CD4-positive, alpha-beta T cell treated with Interleukin-6 for 4 hours (primary cell): ENCODE measurements at regions not wholly inside any gene's neighbourhood (a gene's known extent, or its start where the extent isn't known, plus 50 kb on each side); places are given as distances from the start of the nearest gene placed in this dataset.

ENCODE experiments used
- DNase-seq: peaks from one replicate; pipeline ENCODE4 v3.0.0-alpha.2; 2020; ENCODE audit warnings: mixed read lengths

GRCh38 chr16:80066805-80067580 lies 466.5 kb upstream of the MAF start:
- no peak for DNase-seq

DNA sequence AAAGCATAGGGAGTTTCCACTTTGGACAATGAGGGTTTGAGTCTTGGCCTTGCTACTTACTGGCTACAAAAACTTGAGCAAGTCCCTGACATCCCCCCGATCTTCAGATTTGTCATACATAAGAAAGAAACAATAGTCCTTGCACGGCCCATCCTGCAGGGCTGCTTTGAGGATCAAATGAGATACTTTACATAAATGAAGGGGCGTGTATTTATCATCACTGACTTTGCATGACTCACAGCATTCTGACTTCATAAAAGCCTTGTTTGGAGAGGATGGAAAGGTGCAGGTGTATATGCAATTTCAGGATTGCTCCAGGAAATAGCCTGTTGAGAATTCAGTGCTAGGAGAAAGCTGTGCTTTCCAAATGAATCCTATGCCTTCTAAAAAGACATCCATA lies 465.0 kb upstream of the MAF start:
- DNase-seq = no peak

DNA sequence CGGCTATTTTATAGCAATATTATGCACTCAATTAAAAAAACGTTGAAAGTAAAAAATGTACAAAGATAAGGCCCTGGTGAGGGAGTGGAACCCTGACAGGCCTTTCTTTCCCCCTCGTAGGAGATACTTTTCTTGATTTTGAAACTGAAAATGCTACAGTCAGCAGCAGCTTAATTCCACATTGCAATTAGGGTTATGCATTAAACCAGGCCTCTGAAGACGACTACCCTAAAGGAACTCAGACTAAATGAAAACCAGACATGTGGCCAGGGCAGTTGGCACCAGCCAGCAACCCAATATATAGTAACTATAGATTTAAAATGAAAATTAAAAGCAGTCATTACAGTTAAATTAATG lies 463.2 kb upstream of the MAF start:
- no peak for DNase-seq

- no peak for DNase-seq
These were observed 462.6 kb upstream of the MAF start for GRCh38 chr16:80063031-80063712.

- no peak for DNase-seq
These were observed 462.0 kb upstream of the MAF start for GRCh38 chr16:80062361-80063030.

DNA sequence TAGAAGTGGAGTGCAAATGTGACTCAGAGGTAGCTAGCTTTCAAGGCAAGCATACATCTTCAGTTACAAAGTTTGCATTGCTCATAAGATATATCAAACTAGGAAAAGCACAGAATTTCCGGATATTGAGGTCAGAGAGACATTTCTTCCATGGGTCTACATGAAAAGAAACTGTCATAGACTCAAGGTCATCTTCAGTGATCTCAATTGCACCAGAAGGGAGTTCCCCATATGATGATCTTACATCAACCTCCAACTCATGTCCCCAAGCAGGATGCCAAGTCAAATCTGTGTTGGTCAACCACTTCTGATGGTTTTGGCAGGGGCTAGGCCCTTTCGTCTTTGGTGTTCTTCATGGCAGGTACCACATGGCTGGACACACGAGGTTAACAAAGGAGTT lies 459.9 kb upstream of the MAF start:
- DNase-seq = no peak

DNA sequence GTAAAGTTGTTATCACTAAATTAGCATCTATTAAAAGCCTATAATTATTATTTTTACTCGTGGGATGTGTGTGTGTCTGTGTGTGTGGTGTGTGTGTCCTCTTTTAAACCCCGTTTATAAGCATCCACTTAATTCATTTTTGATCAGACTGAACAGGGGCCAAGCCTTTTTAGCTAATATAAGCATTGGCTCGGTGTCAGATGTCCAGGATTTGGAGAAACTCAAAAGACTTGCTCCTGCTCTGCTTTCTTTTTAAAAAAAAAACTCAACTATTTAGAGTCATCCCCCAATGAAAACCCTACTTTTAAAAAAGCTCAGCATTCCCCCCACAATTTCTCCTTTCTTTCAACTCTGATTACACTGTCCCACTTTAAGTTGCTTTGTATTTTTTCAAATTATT lies 459.3 kb upstream of the MAF start:
- DNase-seq = no peak

DNA sequence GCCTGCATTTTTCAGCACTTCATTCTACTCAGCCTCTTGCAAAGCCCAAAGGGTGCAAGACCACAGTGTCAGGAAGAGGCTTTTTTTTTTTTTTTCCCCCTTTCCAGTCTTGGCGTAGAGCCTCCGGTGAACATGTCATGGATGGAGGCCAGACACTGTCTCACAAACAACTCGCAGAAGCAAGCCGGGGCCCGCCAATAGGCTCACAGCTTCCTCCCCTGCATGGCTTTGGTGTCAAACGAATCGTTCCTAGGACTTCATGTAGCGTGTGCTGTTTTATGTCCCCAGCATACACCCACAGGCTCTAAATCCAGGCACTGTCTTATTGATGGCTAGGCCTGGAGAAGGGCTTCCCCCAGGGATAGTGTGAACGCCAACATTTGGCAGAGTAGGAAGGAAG lies 457.7 kb upstream of the MAF start:
- DNase-seq = no peak

DNA sequence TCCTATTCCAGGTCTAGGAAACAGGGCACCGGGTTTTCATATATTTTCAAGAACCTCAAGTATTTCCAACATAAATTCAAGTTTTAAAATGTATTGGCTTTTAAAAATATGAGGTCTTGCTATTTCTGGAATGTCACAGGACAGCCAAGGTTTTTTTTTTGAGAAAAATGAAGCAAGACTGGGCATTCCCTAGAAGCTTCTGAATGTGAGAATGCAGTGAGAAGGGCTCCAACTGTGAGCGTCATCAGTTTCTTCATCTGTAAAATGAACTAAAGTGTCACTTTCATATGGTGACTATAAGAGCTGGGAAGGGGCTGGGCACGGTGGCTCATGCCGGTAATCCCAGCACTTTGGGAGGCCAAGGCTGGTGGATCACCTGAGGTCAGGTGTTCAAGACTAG lies 455.8 kb upstream of the MAF start:
- no peak for DNase-seq

DNA sequence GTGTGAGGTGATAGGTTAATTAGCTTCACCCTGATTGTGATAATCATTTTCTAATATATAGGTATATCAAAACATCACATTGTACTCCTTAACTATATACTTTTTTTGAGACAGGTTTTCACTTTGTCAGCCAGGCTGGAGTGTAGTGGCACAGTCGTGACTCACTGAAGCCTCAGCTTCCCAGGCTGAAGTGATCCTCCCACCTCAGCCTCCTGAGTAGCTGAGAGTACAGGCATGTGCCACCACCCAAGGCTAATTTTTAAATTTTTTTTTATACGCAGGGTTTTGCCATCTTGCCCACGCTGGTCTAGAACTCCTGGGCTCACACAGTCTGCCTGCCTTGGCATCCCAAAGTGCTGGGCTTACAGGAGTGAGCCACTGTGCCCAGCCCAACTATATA lies 455.3 kb upstream of the MAF start:
- DNase-seq = no peak

DNA sequence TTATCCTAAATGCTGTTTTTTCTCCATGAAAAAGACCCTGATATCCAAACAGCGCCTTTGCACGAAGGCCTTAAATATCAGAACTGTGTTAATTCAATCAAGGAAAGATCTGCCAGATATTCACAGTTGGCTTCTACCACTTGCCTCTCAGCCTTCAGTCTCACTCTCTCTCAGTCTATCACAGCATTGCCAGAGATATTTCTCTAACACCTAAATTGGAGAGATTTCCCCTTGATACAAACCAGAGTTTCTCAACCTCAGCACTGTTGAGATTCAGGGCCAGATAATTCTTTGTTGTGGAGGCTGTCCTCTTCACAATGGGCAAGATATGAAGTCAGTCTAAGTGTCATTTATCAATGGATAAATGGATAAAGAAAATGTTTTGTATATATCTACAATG lies 454.1 kb upstream of the MAF start:
- no peak for DNase-seq

- no peak for DNase-seq
These were observed 450.5 kb upstream of the MAF start for GRCh38 chr16:80051040-80051439.

GRCh38 chr16:80048250-80048649 lies 447.7 kb upstream of the MAF start:
- no peak for DNase-seq

DNA sequence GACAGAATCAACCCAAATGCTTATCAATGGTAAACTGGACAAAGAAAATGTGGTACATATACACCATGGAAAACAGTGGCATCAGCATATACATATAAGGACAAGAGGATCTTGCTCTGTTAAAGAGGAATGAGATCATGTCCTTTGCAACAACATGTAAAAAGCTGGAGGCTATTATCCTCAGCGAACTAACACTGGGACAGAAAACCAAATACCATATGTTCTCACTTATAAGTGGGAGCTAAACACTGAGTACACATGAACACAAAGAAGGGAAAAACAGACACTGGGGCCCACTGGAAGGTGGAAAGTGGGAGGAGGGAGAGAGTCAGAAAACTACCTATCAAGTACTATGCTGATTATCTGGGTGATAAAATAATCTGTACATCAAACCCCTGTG lies 447.3 kb upstream of the MAF start:
- no peak for DNase-seq

DNA sequence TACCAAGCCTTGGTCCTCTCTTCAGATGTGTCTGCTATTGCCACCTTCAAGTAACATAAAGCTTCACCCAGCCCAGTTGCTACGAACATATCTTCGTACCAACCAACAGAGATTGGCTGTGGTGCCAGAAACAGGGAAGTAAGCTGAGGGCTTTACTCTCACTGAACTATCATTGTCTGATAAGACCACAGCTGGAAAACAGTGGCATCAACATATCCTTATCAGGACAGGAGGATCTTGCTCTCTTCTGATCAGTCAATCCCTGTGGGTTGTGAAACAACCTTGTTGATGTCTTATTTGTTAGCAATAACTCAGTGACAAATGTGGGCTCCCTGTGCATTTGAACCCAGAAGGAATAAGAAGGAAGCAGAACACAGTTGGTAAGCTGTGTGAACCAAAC lies 446.3 kb upstream of the MAF start:
- no peak for DNase-seq

GRCh38 chr16:80046261-80046660 lies 445.7 kb upstream of the MAF start:
- no peak for DNase-seq

DNA sequence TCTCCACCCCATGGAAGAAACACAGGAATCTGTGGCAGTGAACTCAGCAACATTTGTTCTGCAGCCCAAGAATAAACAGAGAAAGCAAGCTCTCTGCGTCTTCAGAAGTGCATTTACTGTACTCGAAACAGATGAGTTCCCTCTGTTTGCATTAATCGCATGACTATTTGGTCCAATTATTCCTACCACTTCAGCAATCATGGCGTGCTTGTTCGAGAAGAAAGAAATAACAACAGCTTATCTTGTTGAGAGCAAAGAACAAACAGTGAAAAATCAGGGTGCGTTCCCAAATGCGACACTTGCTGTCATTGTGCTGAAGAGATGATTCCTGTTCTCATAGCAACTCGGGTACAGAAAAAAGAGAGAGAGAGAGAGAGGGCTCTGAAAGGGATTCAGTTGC lies 445.3 kb upstream of the MAF start:
- no peak for DNase-seq

DNA sequence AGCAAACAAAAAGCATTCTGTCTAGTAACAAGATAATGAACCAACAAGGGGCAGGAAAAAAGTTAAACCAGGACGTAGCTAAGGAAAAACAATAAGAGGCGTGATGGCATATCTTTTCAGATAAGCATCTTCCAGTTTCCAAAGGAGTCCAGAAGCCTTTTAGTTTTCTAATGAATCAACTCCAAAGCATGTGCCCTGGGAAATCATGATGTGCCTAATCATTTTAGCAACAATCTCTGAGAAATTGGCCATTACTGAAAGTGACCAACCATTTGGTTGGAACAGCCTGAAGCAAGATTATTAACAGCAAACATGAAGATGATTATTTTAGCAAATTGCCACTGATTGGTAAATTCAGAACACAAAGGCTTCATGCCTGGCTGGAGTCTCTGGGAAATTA lies 440.9 kb upstream of the MAF start:
- DNase-seq = no peak

DNA sequence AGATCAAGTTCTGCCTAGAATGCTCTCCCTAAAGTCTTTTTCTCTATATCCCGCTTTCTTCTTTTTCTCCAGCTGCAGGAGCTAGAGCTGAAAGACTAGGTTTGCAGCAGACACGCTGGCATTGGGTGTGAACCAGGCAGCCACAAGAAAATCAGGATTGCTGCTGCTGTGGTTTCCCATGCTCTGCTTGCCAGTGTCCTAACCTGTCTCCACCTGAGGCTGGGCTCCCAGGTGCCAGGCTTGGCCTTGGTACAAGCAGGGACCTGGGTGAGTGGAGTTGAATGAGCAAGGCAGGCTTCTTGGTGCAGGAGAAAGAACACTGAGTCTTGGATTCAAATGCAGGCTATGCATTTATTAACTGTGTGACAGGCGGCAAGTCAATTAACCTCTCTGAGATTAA lies 440.3 kb upstream of the MAF start:
- DNase-seq = no peak

GRCh38 chr16:80040413-80040812 lies 439.9 kb upstream of the MAF start:
- DNase-seq = no peak

DNA sequence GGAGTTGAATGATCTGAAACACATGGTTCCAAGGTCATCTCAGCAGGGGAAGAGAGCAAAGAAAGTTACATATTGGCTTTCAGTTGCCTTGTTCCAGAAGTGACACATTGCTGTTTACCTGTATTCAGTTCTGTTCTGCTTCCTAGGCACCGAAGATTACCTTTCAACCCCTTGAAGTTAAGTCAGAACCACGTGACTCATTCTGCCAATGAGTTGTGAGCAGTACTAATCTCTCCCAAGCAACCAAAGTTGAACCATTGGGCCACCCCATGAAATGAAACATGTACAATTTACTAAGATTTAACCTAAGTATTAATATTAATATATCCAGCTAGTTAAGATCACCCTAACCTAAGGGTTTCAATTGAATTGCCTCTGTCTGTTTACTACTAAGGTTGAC lies 439.2 kb upstream of the MAF start:
- DNase-seq = no peak

- DNase-seq = no peak
These were observed 438.0 kb upstream of the MAF start for GRCh38 chr16:80038566-80038965.

- DNase-seq = no peak
These were observed 434.6 kb upstream of the MAF start for GRCh38 chr16:80034948-80035663.

GRCh38 chr16:80034469-80034826 lies 433.9 kb upstream of the MAF start:
- DNase-seq = no peak
